ENCODE measurements at regions not wholly inside any gene's neighbourhood (a gene's known extent, or its start where the extent isn't known, plus 50 kb on each side); places are given as distances from the start of the nearest gene placed in this dataset.
"Not testable (repeated sequence)": the region's sequence is repeated elsewhere in the genome, so short reads cannot be mapped to it uniquely, and the experiment has no call there.

GRCh38 chr3:177249203-177249602, 51.9 kb upstream of the TBL1XR1 start:
- no peak for DNase-seq (ENCODE audit: low read depth in 1 of 2, low spot score in 1 of 2)

- DNase-seq (ENCODE audit: low read depth in 1 of 2, low spot score in 1 of 2) = no peak
Measured at GRCh38 chr3:177250151-177250550, 52.9 kb upstream of the TBL1XR1 start.

GRCh38 chr3:177251755-177252154, 54.5 kb upstream of the TBL1XR1 start:
- no peak for DNase-seq (ENCODE audit: low read depth in 1 of 2, low spot score in 1 of 2)

- no peak for DNase-seq (ENCODE audit: low read depth in 1 of 2, low spot score in 1 of 2)
Measured at GRCh38 chr3:177257006-177257405, 59.7 kb upstream of the TBL1XR1 start.

GRCh38 chr3:177257625-177258024, 60.3 kb upstream of the TBL1XR1 start:
- DNase-seq (ENCODE audit: low read depth in 1 of 2, low spot score in 1 of 2) = no peak

- DNase-seq (ENCODE audit: low read depth in 1 of 2, low spot score in 1 of 2) = no peak
Measured at GRCh38 chr3:177262396-177262795, 65.1 kb upstream of the TBL1XR1 start.

- no peak for DNase-seq (ENCODE audit: low read depth in 1 of 2, low spot score in 1 of 2)
Measured at GRCh38 chr3:177263615-177264368, 66.5 kb upstream of the TBL1XR1 start.

GRCh38 chr3:177271811-177272501, 74.7 kb upstream of the TBL1XR1 start:
- DNase-seq (ENCODE audit: low read depth in 1 of 2, low spot score in 1 of 2) = not testable (repeated sequence)

GRCh38 chr3:177278016-177278415, 80.7 kb upstream of the TBL1XR1 start:
- no peak for DNase-seq (ENCODE audit: low read depth in 1 of 2, low spot score in 1 of 2)

GRCh38 chr3:177279118-177279815, 82.0 kb upstream of the TBL1XR1 start:
- no peak for DNase-seq (ENCODE audit: low read depth in 1 of 2, low spot score in 1 of 2)

- no peak for DNase-seq (ENCODE audit: low read depth in 1 of 2, low spot score in 1 of 2)
Measured at GRCh38 chr3:177281292-177282118, 84.2 kb upstream of the TBL1XR1 start.

- no peak for DNase-seq (ENCODE audit: low read depth in 1 of 2, low spot score in 1 of 2)
Measured at GRCh38 chr3:177282119-177282655, 84.9 kb upstream of the TBL1XR1 start.

GRCh38 chr3:177283983-177284382, 86.7 kb upstream of the TBL1XR1 start:
- DNase-seq (ENCODE audit: low read depth in 1 of 2, low spot score in 1 of 2) = no peak

- no peak for DNase-seq (ENCODE audit: low read depth in 1 of 2, low spot score in 1 of 2)
Measured at GRCh38 chr3:177284383-177284881, 87.2 kb upstream of the TBL1XR1 start.

- DNase-seq (ENCODE audit: low read depth in 1 of 2, low spot score in 1 of 2) = no peak
Measured at GRCh38 chr3:177286034-177286433, 88.8 kb upstream of the TBL1XR1 start.

GRCh38 chr3:177287231-177287630, 89.9 kb upstream of the TBL1XR1 start:
- no peak for DNase-seq (ENCODE audit: low read depth in 1 of 2, low spot score in 1 of 2)

- no peak for DNase-seq (ENCODE audit: low read depth in 1 of 2, low spot score in 1 of 2)
Measured at GRCh38 chr3:177290633-177291032, 93.4 kb upstream of the TBL1XR1 start.

GRCh38 chr3:177294221-177294620, 96.9 kb upstream of the TBL1XR1 start:
- DNase-seq (ENCODE audit: low read depth in 1 of 2, low spot score in 1 of 2) = no peak

GRCh38 chr3:177295116-177295515, 97.8 kb upstream of the TBL1XR1 start:
- DNase-seq (ENCODE audit: low read depth in 1 of 2, low spot score in 1 of 2) = no peak

GRCh38 chr3:177299250-177299649, 102.0 kb upstream of the TBL1XR1 start:
- no peak for DNase-seq (ENCODE audit: low read depth in 1 of 2, low spot score in 1 of 2)
